NCI-H510A treated with DMSO at 0.1 percent for 48 hours (cell line): ENCODE measurements at regions not wholly inside any gene's neighbourhood (a gene's known extent, or its start where the extent isn't known, plus 50 kb on each side); places are given as distances from the start of the nearest gene placed in this dataset.

ENCODE experiments used
- DNase-seq: peaks from one replicate; lab custom pipeline; 2025; lab: John Stamatoyannopoulos, UW

GRCh38 chr13:108360139-108360538, 90.6 kb downstream of the TNFSF13B start:
- no peak for DNase-seq

GRCh38 chr13:108361769-108362168, 92.3 kb downstream of the TNFSF13B start:
- no peak for DNase-seq

GRCh38 chr13:108363666-108364065, 94.1 kb downstream of the TNFSF13B start:
- DNase-seq, result no peak

- no peak for DNase-seq
Measured at GRCh38 chr13:108365255-108365654, 95.7 kb downstream of the TNFSF13B start.

GRCh38 chr13:108368250-108368905, 98.9 kb downstream of the TNFSF13B start:
- DNase-seq, result no peak

- no peak for DNase-seq
Measured at GRCh38 chr13:108369412-108369811, 99.9 kb downstream of the TNFSF13B start.

- DNase-seq, result no peak
Measured at GRCh38 chr13:108375034-108375433, 105.5 kb downstream of the TNFSF13B start.

- DNase-seq, result no peak
Measured at GRCh38 chr13:108375772-108376171, 106.3 kb downstream of the TNFSF13B start.

GRCh38 chr13:108376308-108376707, 106.8 kb downstream of the TNFSF13B start:
- DNase-seq, result no peak

- no peak for DNase-seq
Measured at GRCh38 chr13:108377646-108378206, 108.2 kb downstream of the TNFSF13B start.

- DNase-seq, result no peak
Measured at GRCh38 chr13:108383667-108384066, 114.1 kb downstream of the TNFSF13B start.

- DNase-seq, result no peak
Measured at GRCh38 chr13:108387156-108387555, 117.6 kb downstream of the TNFSF13B start.

GRCh38 chr13:108402850-108403249, 133.3 kb downstream of the TNFSF13B start:
- no peak for DNase-seq

- DNase-seq, result no peak
Measured at GRCh38 chr13:108407495-108407894, 138.0 kb downstream of the TNFSF13B start.

GRCh38 chr13:108408672-108409071, 139.2 kb downstream of the TNFSF13B start:
- DNase-seq, result no peak

- no peak for DNase-seq
Measured at GRCh38 chr13:108409730-108410129, 140.2 kb downstream of the TNFSF13B start.

- no peak for DNase-seq
Measured at GRCh38 chr13:108419768-108420167, 150.2 kb downstream of the TNFSF13B start.

GRCh38 chr13:108425056-108425455, 155.5 kb downstream of the TNFSF13B start:
- no peak for DNase-seq

- no peak for DNase-seq
Measured at GRCh38 chr13:108426893-108427292, 157.4 kb downstream of the TNFSF13B start.

GRCh38 chr13:108427355-108427754, 157.8 kb downstream of the TNFSF13B start:
- DNase-seq, result no peak

- no peak for DNase-seq
Measured at GRCh38 chr13:108428691-108429090, 159.2 kb downstream of the TNFSF13B start.

- DNase-seq, result no peak
Measured at GRCh38 chr13:108433976-108434755, 164.6 kb downstream of the TNFSF13B start.
